ENCODE measurements at regions not wholly inside any gene's neighbourhood (a gene's known extent, or its start where the extent isn't known, plus 50 kb on each side); places are given as distances from the start of the nearest gene placed in this dataset.

GRCh38 chr7:68457481-68457880 lies 1140.8 kb upstream of the AUTS2 start:
- H2BK20ac ChIP-seq (ENCODE audit: low read depth, low read length) = no peak overlapping the region
- BruUV-seq (replicated peaks) = no TSS peak
- dilution Hi-C loops (cut with HindIII; ENCODE audit: low sequenced_read_pairs, unreplicated experiment) = no loop called here
- in situ Hi-C loops (cut with MboI; ENCODE audit: low sequenced_read_pairs) = no loop called here
- no peak overlapping the region for H2BK15ac ChIP-seq (ENCODE audit: low read depth, low read length)
- no peak overlapping the region for H2AFZ ChIP-seq (replicated peaks; ENCODE audit: low read length, poor library complexity)
- no peak overlapping the region for H3K4me3 ChIP-seq (ENCODE audit: insufficient read depth, low read depth, low read length)
- H3K9me3 ChIP-seq (ENCODE audit: control insufficient read depth, insufficient read depth, low read length) = peaks cover 12% of the 10 kb centered on the region
- no peaks in the 10 kb centered on the region for H4K20me1 ChIP-seq (ENCODE audit: insufficient read depth, low read length)
- H2BK120ac ChIP-seq (ENCODE audit: low read depth, low read length) = no peak overlapping the region
- H3K27ac ChIP-seq (ENCODE audit: insufficient read depth, low read length) = no peak overlapping the region
- H4K91ac ChIP-seq (ENCODE audit: insufficient read depth, low read depth, low read length) = no peak overlapping the region
- H3K56ac ChIP-seq (ENCODE audit: extremely low read depth, insufficient read depth, low read length) = no peak overlapping the region
- no peak overlapping the region for H4K8ac ChIP-seq (ENCODE audit: low read depth in 2 of 2, low read length in 2 of 2)
- H2BK5ac ChIP-seq (ENCODE audit: low read depth, low read length, poor library complexity, severe bottlenecking) = no peak overlapping the region
- ChIA-PET CTCF (no interaction called here), POLR2A (ENCODE audit: unreplicated experiment) (no interaction called here)
- H3K14ac ChIP-seq (replicated peaks; ENCODE audit: low read depth, low read length) = no peak overlapping the region
- H4K5ac ChIP-seq (ENCODE audit: low read depth, low read length) = no peak overlapping the region
- H3K4ac ChIP-seq (ENCODE audit: low read depth, low read length) = no peak overlapping the region
- no peaks in the 10 kb centered on the region for H3K9me1 ChIP-seq (ENCODE audit: insufficient read depth, low read length)
- no CpG with 5 or more reads among the region's 5 CpGs for WGBS, 2 experiments (ENCODE audit: extremely low coverage in 2 of 2, insufficient read length in 1 of 2)
- H3K18ac ChIP-seq (ENCODE audit: low read depth, low read length) = no peak overlapping the region
- H3K4me2 ChIP-seq (ENCODE audit: low read depth, low read length) = no peak overlapping the region
- intact Hi-C loops (cut with micrococcal nuclease) = no loop called here
- H2AK5ac ChIP-seq (ENCODE audit: low read depth, low read length) = no peak overlapping the region
- ATAC-seq (ENCODE audit: low read depth) = no peak
- no peaks in the 10 kb centered on the region for H3K27me3 ChIP-seq (ENCODE audit: control insufficient read depth, insufficient read depth, low read length)
- H3K79me1 ChIP-seq (ENCODE audit: low read depth in 1 of 2, low read length in 2 of 2) = no peaks in the 10 kb centered on the region
- TF ChIP-seq MAZ (IDR thresholded peaks at IDR 0.05; ENCODE audit: borderline replicate concordance, low read depth, low read length) (no peak), CEBPB (IDR thresholded peaks at IDR 0.05; ENCODE audit: low read depth, low read length) (no peak), CHD1 (IDR thresholded peaks at IDR 0.05; ENCODE audit: low read depth, low read length) (no peak), POLR2A (IDR thresholded peaks at IDR 0.05; ENCODE audit: low read depth, low read length) (no peak), CTCF (conservative IDR thresholded peaks at IDR 0.05; ENCODE audit: low read depth, low read length) (no peak), RFX5 (IDR thresholded peaks at IDR 0.05; ENCODE audit: low read depth, low read length) (no peak), NFE2L2 (IDR thresholded peaks at IDR 0.05; ENCODE audit: low read depth, low read length) (no peak), MXI1 (IDR thresholded peaks at IDR 0.05; ENCODE audit: borderline replicate concordance, low read depth, low read length) (no peak), FOS (IDR thresholded peaks at IDR 0.05; ENCODE audit: low read depth, low read length) (no peak), MAFK (IDR thresholded peaks at IDR 0.05; ENCODE audit: low read depth, low read length) (no peak), BHLHE40 (IDR thresholded peaks at IDR 0.05; ENCODE audit: low read depth, low read length) (no peak), RCOR1 (IDR thresholded peaks at IDR 0.05; ENCODE audit: insufficient replicate concordance, low read length) (no peak), USF2 (IDR thresholded peaks at IDR 0.05; ENCODE audit: low read depth, low read length) (no peak), RAD21 (IDR thresholded peaks at IDR 0.05; ENCODE audit: low read length) (no peak), SMC3 (IDR thresholded peaks at IDR 0.05; ENCODE audit: low read depth, low read length) (no peak), ELK1 (IDR thresholded peaks at IDR 0.05; ENCODE audit: borderline replicate concordance, low read depth, low read length) (no peak)
- no peak for DNase-seq
- H3K9ac ChIP-seq (ENCODE audit: low read depth, low read length) = no peak overlapping the region
- H3K23ac ChIP-seq (ENCODE audit: low read depth, low read length) = no peak overlapping the region
- H3K4me1 ChIP-seq (ENCODE audit: control insufficient read depth, insufficient read depth, low read length) = no peaks in the 10 kb centered on the region
- no peak overlapping the region for H2AK9ac ChIP-seq (replicated peaks; ENCODE audit: low read depth, low read length, poor library complexity)
- H3K36me3 ChIP-seq (ENCODE audit: control insufficient read depth, insufficient read depth, low read length) = no peaks in the 10 kb centered on the region

All from IMR-90 (cell line).